UCSD-AML1 (cell line): ENCODE measurements at regions not wholly inside any gene's neighbourhood (a gene's known extent, or its start where the extent isn't known, plus 50 kb on each side); places are given as distances from the start of the nearest gene placed in this dataset.

Experiments
- DNase-seq: peaks from one replicate; lab custom pipeline; 2025; ENCODE audit not compliant: unreplicated experiment; lab: John Stamatoyannopoulos, UW

DNA sequence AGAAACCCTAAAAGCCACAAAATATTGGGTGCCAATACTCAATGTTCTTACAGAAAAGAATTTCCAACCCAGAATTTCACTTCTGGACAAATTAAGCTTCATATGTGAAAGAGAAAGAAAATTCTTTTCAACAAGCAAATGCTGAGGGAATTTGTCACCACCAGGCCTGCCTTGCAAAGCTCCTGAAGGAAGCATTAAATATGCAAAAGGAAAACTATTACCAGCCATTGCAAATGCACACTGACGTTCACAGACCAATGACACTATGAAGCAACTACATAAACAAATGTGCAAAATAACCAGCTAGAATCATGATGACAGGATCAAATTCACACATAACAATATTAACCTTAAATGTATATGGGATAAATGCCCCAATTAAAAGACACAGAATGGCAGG, 187.9 kb upstream of the BTBD3 start:
- no peak for DNase-seq

DNA sequence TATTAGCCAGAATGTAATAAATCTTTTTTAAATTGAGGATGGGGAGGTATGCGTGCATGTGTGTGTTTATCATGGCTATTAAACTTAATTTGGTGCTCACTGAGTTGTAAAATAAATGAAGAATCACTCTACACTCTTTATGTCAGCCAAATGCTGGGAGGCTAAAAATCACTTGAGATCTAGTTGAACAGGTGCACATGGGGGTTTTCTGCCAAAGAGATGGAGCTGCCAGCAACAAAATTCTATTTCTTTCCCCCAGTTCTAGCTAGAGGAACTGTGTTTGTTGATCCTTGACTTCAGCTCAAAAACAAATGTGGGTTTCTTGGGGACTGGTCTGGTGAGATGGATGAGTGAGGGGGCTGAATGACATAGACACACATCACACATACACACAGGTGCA, 183.3 kb upstream of the BTBD3 start:
- no peak for DNase-seq

- DNase-seq = no peak
Observed at GRCh38 chr20:11738852-11739251, 178.8 kb upstream of the BTBD3 start.

GRCh38 chr20:11740975-11741374, 176.7 kb upstream of the BTBD3 start:
- peak; percentile 21 for DNase-seq

DNA sequence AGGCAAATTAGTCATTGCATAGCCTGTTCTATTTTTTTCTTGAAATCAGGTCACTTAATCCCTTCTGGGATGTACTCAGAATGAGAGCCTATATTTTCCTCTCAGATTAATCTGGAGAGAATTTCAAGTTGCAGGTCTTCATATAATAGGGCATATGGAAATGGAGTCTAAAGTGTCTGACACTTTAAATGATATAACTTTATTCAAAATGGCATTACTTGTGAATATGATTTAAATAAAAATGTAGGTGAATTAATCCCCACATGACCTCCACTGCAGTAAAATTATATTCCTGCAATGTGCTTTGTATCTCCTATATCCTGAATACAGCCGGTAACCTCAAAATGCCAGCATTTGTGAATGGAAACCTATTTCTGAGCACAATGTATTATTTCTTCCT, 172.5 kb upstream of the BTBD3 start:
- no peak for DNase-seq

DNA sequence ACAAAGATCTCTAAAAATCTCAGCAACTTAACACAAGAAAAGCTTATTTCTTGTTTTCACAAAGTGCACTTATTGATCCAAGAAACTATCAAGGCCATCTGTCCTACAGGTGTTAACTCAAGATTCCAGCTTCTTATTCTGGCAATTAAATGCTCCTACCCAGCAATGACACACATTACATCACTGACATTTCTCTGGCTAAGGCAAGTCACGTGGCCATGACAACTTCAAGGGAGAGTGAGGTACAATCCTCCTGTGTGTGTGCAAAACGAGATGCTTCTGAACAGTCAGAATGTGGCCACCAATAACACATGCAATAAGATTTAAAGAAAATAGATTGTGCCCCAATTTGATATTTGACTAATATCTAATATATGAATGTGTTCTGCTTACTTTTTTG, 169.3 kb upstream of the BTBD3 start:
- DNase-seq = no peak

DNA sequence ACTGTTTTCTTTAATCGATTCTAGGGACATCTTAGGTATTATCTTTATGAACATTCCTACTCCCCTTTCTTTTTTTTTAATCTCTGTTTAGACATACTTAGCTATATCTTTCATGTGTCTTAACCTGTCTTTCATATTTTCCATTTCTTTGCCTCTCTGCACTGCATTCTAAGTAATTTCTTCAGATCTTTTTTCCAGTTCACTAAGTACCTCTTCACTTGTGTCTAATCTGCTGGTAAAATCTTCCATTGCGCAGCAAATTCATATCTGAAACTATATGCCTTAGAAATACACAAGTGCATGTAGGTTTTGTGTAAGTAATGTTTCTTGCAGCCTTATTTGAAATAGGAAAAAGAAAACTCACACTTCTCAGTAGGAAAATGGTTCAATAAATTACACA, 165.4 kb upstream of the BTBD3 start:
- no peak for DNase-seq

DNA sequence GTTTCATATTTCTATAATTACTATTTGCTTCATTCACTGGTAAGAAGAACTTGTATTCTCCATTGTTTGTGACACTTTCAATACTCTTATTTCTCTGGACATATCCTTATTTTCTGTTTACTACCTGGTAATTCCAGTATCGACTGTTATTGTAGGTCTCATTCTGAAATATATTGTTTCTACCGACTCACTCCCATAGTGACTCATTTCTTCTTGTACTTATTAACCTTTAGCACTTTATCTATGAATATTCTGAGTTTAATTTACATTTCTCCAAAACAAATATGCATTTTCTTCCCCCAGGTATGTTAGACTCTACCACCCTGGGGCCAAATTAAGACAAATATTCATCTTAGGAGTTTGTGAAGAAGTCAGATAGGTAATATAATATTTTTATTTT, 164.5 kb upstream of the BTBD3 start:
- no peak for DNase-seq

DNA sequence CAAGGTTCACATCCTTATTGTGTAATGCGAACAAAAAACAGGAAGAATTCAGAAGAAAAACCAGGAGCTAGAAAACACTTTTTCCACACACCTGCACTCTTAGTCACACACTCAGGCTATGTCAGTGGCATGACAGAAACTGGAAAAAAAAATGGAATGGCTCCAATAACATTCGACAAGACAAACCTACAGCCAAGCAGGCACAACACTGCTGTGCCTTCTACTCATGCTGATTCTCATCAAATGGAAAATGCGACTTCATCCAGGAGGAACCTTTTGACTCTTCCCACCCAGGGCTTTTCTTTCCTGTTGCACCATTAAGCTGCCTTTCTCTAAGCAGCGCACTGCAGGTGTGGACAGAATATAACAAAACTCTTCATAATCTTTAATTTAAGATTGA, 163.2 kb upstream of the BTBD3 start:
- no peak for DNase-seq

DNA sequence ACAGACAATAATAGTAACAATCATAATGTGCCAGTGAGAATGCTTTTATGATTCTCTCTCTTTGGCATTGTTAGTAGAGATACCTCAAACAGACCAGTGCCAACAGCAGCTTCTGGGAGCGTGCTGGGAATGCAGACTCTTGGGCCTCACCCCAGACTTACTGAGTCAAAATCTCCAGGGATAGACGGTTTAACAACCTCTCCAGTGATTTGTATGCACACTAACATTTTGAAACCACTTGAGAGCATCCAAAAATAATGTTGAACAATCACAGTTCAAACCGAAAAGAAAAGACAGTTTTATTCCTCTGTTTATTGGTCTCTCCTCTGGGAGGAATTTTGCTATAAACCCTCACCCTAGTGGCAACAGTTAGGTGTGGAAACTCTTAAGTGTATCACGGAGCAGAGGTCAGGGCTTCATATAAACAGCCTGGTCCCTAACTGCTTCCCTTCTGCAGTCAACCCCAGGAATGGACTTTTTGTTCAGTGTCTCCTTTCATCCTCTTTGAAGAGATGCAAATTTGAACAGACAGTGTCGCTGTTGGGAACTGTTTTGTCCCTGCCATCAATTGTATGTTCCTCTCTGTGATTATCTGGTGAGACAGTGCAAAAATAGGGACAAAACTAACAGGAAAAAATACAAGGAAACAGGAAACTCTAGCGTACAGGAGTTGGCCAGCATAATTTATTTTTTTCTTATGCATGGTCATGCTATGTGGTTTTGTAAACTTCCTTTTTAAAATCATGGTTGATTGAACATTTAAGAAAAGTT, 162.4 kb upstream of the BTBD3 start:
- DNase-seq = no peak

GRCh38 chr20:11761497-11761896, 156.2 kb upstream of the BTBD3 start:
- DNase-seq = no peak

- DNase-seq = no peak
Observed at GRCh38 chr20:11766961-11767360, 150.7 kb upstream of the BTBD3 start.

DNA sequence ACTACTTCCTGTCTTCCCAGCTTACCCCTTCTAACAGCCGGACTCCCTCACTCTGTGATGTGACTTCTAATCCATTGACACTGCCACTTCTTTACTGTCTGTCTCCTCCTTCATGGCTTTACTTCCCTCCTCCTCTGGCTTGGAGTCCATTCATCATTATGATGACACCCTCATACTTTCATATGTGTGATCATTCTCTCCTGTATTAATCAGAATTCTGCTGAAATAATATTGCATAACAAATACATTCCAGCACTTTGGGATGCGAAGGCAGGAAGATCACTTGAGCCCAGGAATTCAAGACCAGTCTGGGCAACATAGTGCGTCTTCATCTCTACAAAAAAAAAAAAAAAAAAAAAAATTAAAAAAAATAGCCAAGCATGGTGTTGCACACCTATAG, 147.9 kb upstream of the BTBD3 start:
- DNase-seq = no peak

- DNase-seq = no peak
Observed at GRCh38 chr20:11772226-11772730, 145.4 kb upstream of the BTBD3 start.

DNA sequence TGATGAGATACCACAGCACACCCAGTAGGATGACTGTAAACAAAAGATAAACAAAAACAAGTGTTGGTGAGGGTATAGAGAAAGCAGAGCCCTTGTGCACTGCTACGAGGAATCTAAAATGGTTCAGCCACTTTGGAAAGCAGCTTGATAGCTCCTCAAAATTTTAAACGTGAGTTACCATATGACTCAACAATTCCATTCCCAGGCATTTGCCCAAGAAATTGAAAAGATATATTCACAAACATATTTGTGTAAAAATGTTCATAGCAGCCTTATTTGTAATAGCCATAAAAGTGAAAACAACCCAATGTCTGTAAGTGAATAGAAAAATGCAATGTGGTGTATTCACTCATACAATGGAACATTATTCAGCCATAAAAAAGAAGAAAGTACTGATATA, 141.0 kb upstream of the BTBD3 start:
- no peak for DNase-seq

DNA sequence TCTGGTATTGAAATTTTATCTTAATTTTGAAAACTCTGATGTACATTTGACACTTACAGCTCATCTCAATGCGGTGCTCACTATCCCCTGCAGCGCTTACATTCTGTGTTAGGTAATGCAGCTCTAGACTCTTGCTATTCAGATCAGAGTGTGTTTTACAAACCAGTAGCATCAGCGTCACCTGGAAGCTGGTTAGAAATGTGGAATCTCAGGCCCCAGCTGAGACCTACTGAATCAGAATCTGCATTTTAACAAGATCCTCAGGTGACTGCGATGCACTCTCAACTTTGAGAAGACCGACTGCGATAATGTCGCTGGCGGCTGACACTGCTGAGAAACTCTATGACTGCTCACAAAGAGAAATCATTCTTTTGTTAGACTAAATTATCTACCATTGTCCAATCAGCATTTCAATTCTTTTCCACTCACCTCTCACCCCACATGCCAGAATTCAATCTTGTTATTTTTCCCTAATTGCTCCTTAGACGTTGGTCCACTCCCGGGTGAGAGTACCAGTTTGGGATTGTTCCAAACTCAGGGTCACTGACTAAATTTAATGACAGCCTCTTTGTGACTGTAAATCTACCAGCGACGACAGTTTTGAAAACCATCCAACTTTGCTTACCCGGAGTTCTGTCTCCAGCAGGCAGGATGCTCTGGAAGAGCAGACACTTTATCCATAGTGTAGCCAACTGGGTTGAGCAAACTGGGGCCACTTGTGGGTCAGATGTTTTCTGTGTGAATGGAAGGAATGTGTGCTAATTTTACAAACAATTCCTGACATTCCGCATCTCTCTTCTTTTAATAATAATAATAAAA, 140.1 kb upstream of the BTBD3 start:
- DNase-seq = no peak

- DNase-seq = no peak
Observed at GRCh38 chr20:11778206-11778570, 139.5 kb upstream of the BTBD3 start.

DNA sequence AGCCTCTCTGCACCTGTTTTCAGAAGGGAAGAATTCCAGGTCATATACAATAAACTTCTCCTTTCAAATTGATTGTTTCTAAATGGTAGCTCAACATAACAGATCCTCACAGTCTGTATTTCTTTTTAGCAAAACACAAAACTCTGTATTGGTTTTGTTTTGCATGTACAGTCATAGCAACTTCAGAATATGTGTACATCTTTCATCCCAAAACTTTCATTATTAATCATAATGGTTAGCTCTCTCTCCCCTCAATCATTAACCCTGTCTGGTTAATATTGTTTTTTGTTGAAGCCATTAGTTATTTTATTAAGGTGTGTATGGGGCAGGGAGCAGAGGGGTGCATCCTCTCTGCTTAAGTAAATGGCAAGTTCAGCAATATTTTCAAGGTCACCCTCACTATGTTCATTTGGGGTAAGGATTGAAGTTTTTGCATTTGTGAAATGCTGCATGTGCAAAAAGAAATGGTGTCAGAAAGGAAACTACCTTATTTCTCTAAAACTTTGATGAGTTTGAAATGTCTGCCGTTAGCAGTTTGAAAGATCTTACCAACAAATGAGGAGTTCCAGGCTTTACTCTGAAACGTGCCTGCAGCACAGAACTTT, 136.8 kb upstream of the BTBD3 start:
- DNase-seq = no peak

DNA sequence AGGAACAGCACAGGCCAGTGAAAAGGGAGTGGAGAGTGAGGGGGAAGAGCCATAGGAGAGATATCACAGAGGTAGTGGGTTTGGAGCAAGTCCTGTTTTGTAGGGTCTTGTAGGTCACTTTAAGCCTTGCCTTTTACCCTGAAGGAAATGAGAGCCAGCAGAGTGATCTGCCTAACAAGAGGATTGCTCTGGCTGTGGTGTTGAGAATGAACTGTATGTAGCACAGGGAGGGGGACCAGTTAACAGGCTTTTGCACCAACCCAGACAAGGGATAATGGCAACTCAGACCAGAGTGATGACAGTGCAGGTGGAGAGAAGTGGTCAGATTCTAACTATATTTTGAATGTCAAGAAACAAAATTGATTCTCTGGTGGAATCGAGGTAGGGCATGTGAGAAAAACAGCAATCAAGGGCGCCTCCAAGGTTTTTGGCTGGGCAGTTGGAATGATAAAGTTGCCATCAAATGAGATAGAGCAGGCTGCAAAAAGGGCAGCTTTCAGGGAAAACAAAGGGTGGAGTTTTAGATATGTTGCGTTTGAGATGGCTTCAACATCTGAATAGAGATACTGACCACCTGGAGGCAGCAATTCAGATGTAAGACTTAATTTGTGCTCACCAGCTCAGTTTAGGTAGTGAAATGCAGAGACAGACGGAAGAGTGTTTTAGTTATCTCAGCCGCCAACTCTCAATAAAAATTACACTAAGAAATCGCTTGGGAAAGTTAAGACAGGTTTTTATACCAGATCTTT, 134.4 kb upstream of the BTBD3 start:
- DNase-seq = no peak

DNA sequence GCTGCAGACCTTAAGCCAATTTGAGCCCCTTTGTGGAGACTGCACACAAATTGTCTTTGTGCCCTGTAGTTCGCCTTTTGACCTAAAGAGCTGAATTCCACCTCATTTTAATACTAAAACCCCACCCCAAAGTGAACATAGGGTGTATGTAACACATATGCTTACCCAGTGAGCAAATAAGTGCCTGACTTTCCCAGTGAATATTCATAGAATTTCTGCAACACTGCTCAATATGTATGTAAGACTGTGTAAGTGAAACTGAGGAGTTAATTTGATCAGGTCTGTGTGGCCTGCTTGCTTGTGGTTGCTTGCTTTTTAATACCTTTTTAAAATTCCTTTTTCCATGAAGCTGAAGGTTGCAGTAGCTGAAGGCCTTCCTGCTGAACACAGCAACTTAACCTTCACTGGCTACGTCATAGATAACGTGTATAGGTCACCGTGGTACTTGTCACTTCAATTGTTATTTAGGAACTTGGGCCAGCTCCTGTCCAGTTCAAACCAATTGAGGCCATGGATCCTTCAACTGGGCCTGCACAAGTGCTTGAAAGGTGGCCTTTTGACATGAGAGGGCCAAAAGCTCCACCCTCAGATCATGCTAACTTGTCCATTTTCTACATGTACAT, 131.7 kb upstream of the BTBD3 start:
- no peak for DNase-seq

- no peak for DNase-seq
Observed at GRCh38 chr20:11790046-11790445, 127.6 kb upstream of the BTBD3 start.
